SH-SY5Y (cell line): ENCODE measurements at regions not wholly inside any gene's neighbourhood (a gene's known extent, or its start where the extent isn't known, plus 50 kb on each side); places are given as distances from the start of the nearest gene placed in this dataset.

Source experiments
- GATA2 ChIP-seq: IDR thresholded peaks from 2 replicates; pipeline ENCODE4 v1.6.1; 2011; ENCODE audit warnings: mild to moderate bottlenecking, low read depth, low read length
- GATA3 ChIP-seq: IDR thresholded peaks from 2 replicates; pipeline ENCODE4 v1.6.1; 2011; ENCODE audit warnings: low read depth, mild to moderate bottlenecking, low read length, moderate library complexity

GRCh38 chr4:182010876-182011275, 232.3 kb upstream of the TENM3 start:
- TF ChIP-seq GATA2, result no peak
- no peak for TF ChIP-seq GATA3
